ENCODE measurements at regions not wholly inside any gene's neighbourhood (a gene's known extent, or its start where the extent isn't known, plus 50 kb on each side); places are given as distances from the start of the nearest gene placed in this dataset.

DNA sequence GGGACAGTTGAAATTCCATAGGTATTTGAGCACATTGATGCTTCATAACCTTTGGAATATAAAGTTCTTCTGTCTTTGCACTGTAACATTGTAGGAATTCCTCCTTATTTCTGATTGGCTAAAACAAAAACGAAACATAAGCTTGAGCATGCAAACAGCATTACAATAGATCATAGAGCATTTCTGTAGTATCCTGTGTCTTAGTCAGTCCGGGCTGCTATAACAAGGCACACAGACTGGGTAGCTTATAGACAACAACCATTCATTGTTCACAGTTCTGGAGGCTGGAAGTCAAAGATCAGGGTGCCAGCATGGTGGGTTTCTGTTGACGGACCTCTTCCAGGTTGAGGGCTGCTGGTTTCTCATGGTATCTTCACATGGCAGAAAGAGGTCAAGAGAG lies 188.7 kb upstream of the SOX21 start:
- DNase-seq, result no peak
- no peaks in the 10 kb centered on the region for H3K9me3 ChIP-seq
- no peak overlapping the region for H3K27ac ChIP-seq
- no peak overlapping the region for H3K4me3 ChIP-seq
- no peaks in the 10 kb centered on the region for H3K4me1 ChIP-seq
- WGBS, 2 donors, result 82% methylated on average over 3 of the region's 3 CpGs
- intact Hi-C loops (cut with DNase I; ENCODE audit: low total_unique reads), result no loop called here
- H3K27me3 ChIP-seq, result no peaks in the 10 kb centered on the region
- no peaks in the 10 kb centered on the region for H3K36me3 ChIP-seq (ENCODE audit: low read depth, missing control alignments)
- TF ChIP-seq POLR2A (IDR thresholded peaks at IDR 0.05) (no peak), CTCF (IDR thresholded peaks at IDR 0.05) (no peak)

GRCh38 chr13:94896719-94897317 lies 184.5 kb upstream of the SOX21 start:
- Histone ChIP-seq H3K27ac (no peak overlapping the region), H3K4me1 (no peaks in the 10 kb centered on the region), H3K4me3 (no peak overlapping the region), H3K9me3 (no peaks in the 10 kb centered on the region), H3K27me3 (no peaks in the 10 kb centered on the region), H3K36me3 (ENCODE audit: low read depth, missing control alignments) (no peaks in the 10 kb centered on the region)
- intact Hi-C loops (cut with DNase I; ENCODE audit: low total_unique reads), result no loop called here
- TF ChIP-seq CTCF (IDR thresholded peaks at IDR 0.05) (no peak), POLR2A (IDR thresholded peaks at IDR 0.05) (no peak)
- no peak for DNase-seq
- WGBS, 2 donors, result 87 to 91% methylated on average over 5 of the region's 5 CpGs

DNA sequence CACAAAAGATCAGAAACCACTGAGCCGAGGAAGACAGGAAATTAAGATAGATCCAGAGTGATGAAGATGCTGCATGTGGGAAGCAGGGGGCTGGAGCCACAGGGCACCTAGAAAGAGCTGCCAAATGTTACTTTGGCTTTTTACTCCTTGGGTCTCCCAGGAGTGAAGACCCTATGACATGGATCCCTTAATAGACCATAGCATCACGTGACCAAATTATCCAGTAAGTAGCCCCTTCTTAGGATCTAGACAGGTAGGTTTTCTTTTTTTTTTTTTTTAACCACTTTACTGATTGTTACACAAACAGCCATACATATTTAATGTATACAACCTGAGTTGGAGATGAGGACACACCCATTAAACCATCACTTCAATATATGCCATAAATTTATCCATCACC lies 183.9 kb upstream of the SOX21 start:
- no peak overlapping the region for H3K4me3 ChIP-seq
- TF ChIP-seq POLR2A (IDR thresholded peaks at IDR 0.05) (no peak), CTCF (IDR thresholded peaks at IDR 0.05) (no peak)
- no peaks in the 10 kb centered on the region for H3K9me3 ChIP-seq
- intact Hi-C loops (cut with DNase I; ENCODE audit: low total_unique reads), result no loop called here
- no peak for DNase-seq
- H3K27me3 ChIP-seq, result no peaks in the 10 kb centered on the region
- no peaks in the 10 kb centered on the region for H3K36me3 ChIP-seq (ENCODE audit: low read depth, missing control alignments)
- H3K27ac ChIP-seq, result no peak overlapping the region
- no peaks in the 10 kb centered on the region for H3K4me1 ChIP-seq
- 63 to 75% methylated on average over 2 of the region's 2 CpGs for whole genome bisulfite sequencing, 2 donors

DNA sequence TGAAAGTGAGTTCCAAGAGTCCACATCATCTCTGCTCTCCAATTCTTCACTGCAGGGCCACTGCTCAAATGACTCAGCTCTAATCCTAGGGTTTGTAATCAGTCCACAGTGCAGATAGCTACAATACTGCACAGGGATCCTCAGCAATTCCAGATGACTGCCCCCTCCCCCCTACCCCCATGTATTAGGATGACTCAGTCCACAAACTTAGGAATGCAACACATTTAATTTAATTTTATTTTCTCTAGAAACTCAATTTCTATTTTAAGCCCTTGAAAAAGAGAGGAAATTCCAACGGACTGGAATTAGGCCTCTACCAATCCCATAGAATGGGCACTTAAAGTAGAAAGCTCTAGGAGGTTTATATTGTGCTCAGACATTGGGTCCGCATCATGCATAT lies 173.8 kb upstream of the SOX21 start:
- Histone ChIP-seq H3K27ac (no peak overlapping the region), H3K4me1 (no peaks in the 10 kb centered on the region), H3K36me3 (ENCODE audit: low read depth, missing control alignments) (no peaks in the 10 kb centered on the region), H3K4me3 (no peak overlapping the region), H3K27me3 (no peaks in the 10 kb centered on the region), H3K9me3 (no peaks in the 10 kb centered on the region)
- intact Hi-C loops (cut with DNase I; ENCODE audit: low total_unique reads), result no loop called here
- DNase-seq, result no peak
- TF ChIP-seq POLR2A (IDR thresholded peaks at IDR 0.05), result no peak
- TF ChIP-seq CTCF (IDR thresholded peaks at IDR 0.05), result no peak
- 78 to 87% methylated on average over 2 of the region's 2 CpGs for WGBS, 2 donors

- no peak for DNase-seq
- Histone ChIP-seq H3K27ac (no peak overlapping the region), H3K4me3 (no peak overlapping the region), H3K4me1 (no peaks in the 10 kb centered on the region), H3K9me3 (no peaks in the 10 kb centered on the region), H3K36me3 (ENCODE audit: low read depth, missing control alignments) (no peaks in the 10 kb centered on the region), H3K27me3 (no peaks in the 10 kb centered on the region)
- whole genome bisulfite sequencing, 2 donors, result 67 to 92% methylated on average over 2 of the region's 2 CpGs
- intact Hi-C loops (cut with DNase I; ENCODE audit: low total_unique reads), result no loop called here
- TF ChIP-seq CTCF (IDR thresholded peaks at IDR 0.05) (no peak), POLR2A (IDR thresholded peaks at IDR 0.05) (no peak)
These were observed 168.1 kb upstream of the SOX21 start for GRCh38 chr13:94880463-94880862.

Data from testis (tissue), 2 donors.